HepG2 (cell line): ENCODE measurements at regions not wholly inside any gene's neighbourhood (a gene's known extent, or its start where the extent isn't known, plus 50 kb on each side); places are given as distances from the start of the nearest gene placed in this dataset.

Source experiments
- CEBPZ ChIP-seq: IDR thresholded peaks from 2 replicates; pipeline ENCODE4 v1.6.1; 2012; ENCODE audit warnings: low read length, improper control_type of control experiment
- CTCF ChIP-seq: sonication (generic); formaldehyde crosslinking; IDR thresholded peaks from 2 replicates; pipeline ENCODE4 v1.5.0; 2020; ENCODE audit warnings: mild to moderate bottlenecking, missing genetic modification reagents, moderate library complexity
- ELF3 ChIP-seq: IDR thresholded peaks from 2 replicates; pipeline ENCODE4 v1.6.1; 2016; ENCODE audit warnings: missing genetic modification reagents, missing compliant biosample characterization
- GABPB1 ChIP-seq: IDR thresholded peaks from 2 replicates; pipeline ENCODE4 v1.6.1; 2016; ENCODE audit warnings: mild to moderate bottlenecking, missing genetic modification reagents, moderate library complexity, missing compliant biosample characterization
- GMEB1 ChIP-seq: sonication (generic); formaldehyde crosslinking; IDR thresholded peaks from 2 replicates; pipeline ENCODE4 v1.5.1; 2020; ENCODE audit warnings: missing genetic modification reagents, mild to moderate bottlenecking, borderline replicate concordance
- KAT8 ChIP-seq: IDR thresholded peaks from 2 replicates; pipeline ENCODE4 v1.6.1; 2016; ENCODE audit warnings: missing genetic modification reagents, missing compliant biosample characterization
- MAFG ChIP-seq: sonication (generic); formaldehyde crosslinking; IDR thresholded peaks from 2 replicates; pipeline ENCODE4 v1.5.1; 2020; ENCODE audit warnings: mild to moderate bottlenecking, missing genetic modification reagents
- MTA1 ChIP-seq: sonication (generic); formaldehyde crosslinking; IDR thresholded peaks from 2 replicates; pipeline ENCODE4 v1.4.0; 2020; ENCODE audit warnings: missing genetic modification reagents, mild to moderate bottlenecking, borderline replicate concordance
- RAD51 ChIP-seq: fragments of 450-650 bp; IDR thresholded peaks from 2 replicates; pipeline ENCODE4 v1.6.1; 2016; ENCODE audit warnings: borderline replicate concordance
- RNF219 ChIP-seq: sonication (generic); formaldehyde crosslinking; IDR thresholded peaks from 2 replicates; pipeline ENCODE4 v1.5.0; 2020; ENCODE audit warnings: mild to moderate bottlenecking, missing genetic modification reagents
- TARDBP ChIP-seq: sonication (generic); formaldehyde crosslinking; IDR thresholded peaks from 2 replicates; pipeline ENCODE4 v1.8.0; 2022; ENCODE audit warnings: mild to moderate bottlenecking, missing genetic modification reagents
- TCF7L2 ChIP-seq: IDR thresholded peaks from 2 replicates; pipeline ENCODE4 v1.6.1; 2011; ENCODE audit warnings: mild to moderate bottlenecking, low read depth, low read length, moderate library complexity
- ZFP90 ChIP-seq: sonication (generic); formaldehyde crosslinking; IDR thresholded peaks from 2 replicates; pipeline ENCODE4 v1.8.0; 2022; ENCODE audit warnings: missing genetic modification reagents, mild to moderate bottlenecking, inconsistent platforms, borderline replicate concordance
- ZNF576 ChIP-seq: sonication (generic); formaldehyde crosslinking; IDR thresholded peaks from 2 replicates; pipeline ENCODE4 v1.4.0; 2020; ENCODE audit warnings: mild to moderate bottlenecking, missing genetic modification reagents
- ZNF577 ChIP-seq: sonication (generic); formaldehyde crosslinking; IDR thresholded peaks from 2 replicates; pipeline ENCODE4 v1.4.0; 2020; ENCODE audit warnings: mild to moderate bottlenecking, low read depth, missing genetic modification reagents, borderline replicate concordance
- ZNF691 ChIP-seq: sonication (generic); formaldehyde crosslinking; IDR thresholded peaks from 2 replicates; pipeline ENCODE4 v1.4.0; 2020; ENCODE audit warnings: missing genetic modification reagents, low read depth, mild to moderate bottlenecking, borderline replicate concordance
- TF ChIP-seq, protein P1 (sequence below): IDR thresholded peaks from 2 replicates; pipeline ENCODE4 v1.6.1; 2016; ENCODE audit warnings: mild to moderate bottlenecking, missing biosample characterization, missing genetic modification reagents

DNA sequence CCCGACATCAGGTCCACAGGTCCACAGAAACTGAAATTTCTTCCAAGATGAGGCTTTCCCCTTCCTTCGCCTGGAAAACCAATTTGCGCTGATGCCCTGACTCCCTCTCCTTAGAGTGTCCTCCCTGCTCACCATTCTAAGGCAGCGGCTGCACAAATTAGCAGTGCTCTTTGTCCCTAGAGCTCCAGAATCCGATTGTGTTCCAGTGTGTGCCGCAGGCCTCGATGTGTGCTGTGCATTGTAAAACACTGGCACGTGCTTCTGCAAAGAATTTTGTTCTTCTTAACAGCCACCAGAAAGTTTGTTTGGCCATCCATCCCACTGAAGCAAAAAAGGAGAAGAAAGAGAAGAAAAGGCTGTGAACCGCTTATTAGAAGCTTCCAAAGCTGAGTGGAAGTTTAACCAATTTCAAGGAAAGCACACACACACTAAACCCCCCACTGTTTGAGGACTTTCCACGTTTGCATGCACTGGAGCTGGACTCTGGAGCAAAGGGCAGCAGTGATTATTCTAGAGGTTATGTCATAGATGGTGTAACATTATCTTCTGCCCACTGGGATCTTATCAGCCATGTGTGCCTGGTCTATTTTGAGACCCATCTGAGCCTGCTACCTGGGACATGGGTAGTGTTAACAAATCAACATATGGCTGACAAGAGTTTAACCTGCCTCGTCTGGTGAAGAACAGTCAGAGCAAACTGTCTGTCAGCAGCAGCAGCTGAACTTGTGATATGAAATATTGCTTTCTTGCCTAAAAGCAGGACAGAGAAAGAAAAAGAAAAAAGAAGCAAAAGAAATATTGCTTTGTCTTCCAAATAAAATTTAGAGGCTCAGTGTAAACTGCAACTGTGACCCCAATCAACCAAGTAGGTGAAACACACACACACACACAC, 64.9 kb upstream of the RREB1 start (continued):
- TF ChIP-seq GABPB1 (CRISPR knock-in tag) (peak; percentile 21; the same call in 1 of the 2 replicates), ELF3 (peak; percentile 91), ZNF577 (CRISPR knock-in tag) (0 out of 2 replicates have a peak, but pooled peaks have one; percentile 92), TCF7L2 (no peak), RAD51 (no peak), ZNF691 (CRISPR knock-in tag) (0 out of 2 replicates have a peak, but pooled peaks have one; percentile 67), CEBPZ (no peak), MAFG (CRISPR knock-in tag) (no peak), TARDBP (CRISPR knock-in tag) (peak; percentile 98), RNF219 (CRISPR knock-in tag) (no peak), ZFP90 (CRISPR knock-in tag) (0 out of 2 replicates have a peak, but pooled peaks have one; percentile 11), ZNF576 (CRISPR knock-in tag) (no peak), CTCF (CRISPR knock-in tag) (no peak), KAT8 (peak; percentile 66), MTA1 (CRISPR knock-in tag) (peak; percentile 56), GMEB1 (CRISPR knock-in tag) (peak; percentile 43; the same call in 1 of the 2 replicates)
- TF ChIP-seq, protein P1, sequence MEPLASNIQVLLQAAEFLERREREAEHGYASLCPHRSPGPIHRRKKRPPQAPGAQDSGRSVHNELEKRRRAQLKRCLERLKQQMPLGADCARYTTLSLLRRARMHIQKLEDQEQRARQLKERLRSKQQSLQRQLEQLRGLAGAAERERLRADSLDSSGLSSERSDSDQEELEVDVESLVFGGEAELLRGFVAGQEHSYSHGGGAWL (CRISPR knock-in tag), result peak; percentile 55; the same call in 1 of the 2 replicates
